Esophagus muscularis mucosa (tissue), 4 donors: ENCODE measurements at regions not wholly inside any gene's neighbourhood (a gene's known extent, or its start where the extent isn't known, plus 50 kb on each side); places are given as distances from the start of the nearest gene placed in this dataset.
"Not testable (repeated sequence)": the region's sequence is repeated elsewhere in the genome, so short reads cannot be mapped to it uniquely, and the experiment has no call there.

Experiments used
- EP300 ChIP-seq: sonication (generic); formaldehyde crosslinking; IDR thresholded peaks from one replicate; pipeline ENCODE4 v1.6.1; 2017; ENCODE audit warnings: antibody characterized with exemption
- POLR2A ChIP-seq: fragments of 450-650 bp; IDR thresholded peaks from one replicate; pipeline ENCODE4 v1.6.1; 2017; ENCODE audit warnings: antibody characterized with exemption, moderate library complexity, mild to moderate bottlenecking, low read depth
- TF ChIP-seq, protein P1 (sequence below), 3 experiments: fragments of 200-600 bp in 2 of 3; fragments of 450-650 bp in 1 of 3; sonication (generic) in 2 of 3; IDR thresholded peaks; one replicate each; pipeline ENCODE4 v1.5.1; 2017 to 2019; ENCODE audit warnings: antibody characterized with exemption in 3 of 3, mild to moderate bottlenecking in 2 of 3, moderate library complexity in 1 of 3

GRCh38 chr7:76138577-76139313 is 63.0 kb upstream of the SRRM3 start:
- TF ChIP-seq, protein P1, sequence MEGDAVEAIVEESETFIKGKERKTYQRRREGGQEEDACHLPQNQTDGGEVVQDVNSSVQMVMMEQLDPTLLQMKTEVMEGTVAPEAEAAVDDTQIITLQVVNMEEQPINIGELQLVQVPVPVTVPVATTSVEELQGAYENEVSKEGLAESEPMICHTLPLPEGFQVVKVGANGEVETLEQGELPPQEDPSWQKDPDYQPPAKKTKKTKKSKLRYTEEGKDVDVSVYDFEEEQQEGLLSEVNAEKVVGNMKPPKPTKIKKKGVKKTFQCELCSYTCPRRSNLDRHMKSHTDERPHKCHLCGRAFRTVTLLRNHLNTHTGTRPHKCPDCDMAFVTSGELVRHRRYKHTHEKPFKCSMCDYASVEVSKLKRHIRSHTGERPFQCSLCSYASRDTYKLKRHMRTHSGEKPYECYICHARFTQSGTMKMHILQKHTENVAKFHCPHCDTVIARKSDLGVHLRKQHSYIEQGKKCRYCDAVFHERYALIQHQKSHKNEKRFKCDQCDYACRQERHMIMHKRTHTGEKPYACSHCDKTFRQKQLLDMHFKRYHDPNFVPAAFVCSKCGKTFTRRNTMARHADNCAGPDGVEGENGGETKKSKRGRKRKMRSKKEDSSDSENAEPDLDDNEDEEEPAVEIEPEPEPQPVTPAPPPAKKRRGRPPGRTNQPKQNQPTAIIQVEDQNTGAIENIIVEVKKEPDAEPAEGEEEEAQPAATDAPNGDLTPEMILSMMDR (IDR thresholded peaks at IDR 0.05) = not testable (repeated sequence)
- not testable (repeated sequence) for TF ChIP-seq POLR2A, EP300
